LNCAP (cell line): ENCODE measurements at regions not wholly inside any gene's neighbourhood (a gene's known extent, or its start where the extent isn't known, plus 50 kb on each side); places are given as distances from the start of the nearest gene placed in this dataset.

ENCODE experiments used
- TF ChIP-seq, protein P1 (sequence below): fragments of 450-650 bp; IDR thresholded peaks from 2 replicates; pipeline ENCODE4 v1.5.1; 2017; ENCODE audit warnings: mild to moderate bottlenecking

DNA sequence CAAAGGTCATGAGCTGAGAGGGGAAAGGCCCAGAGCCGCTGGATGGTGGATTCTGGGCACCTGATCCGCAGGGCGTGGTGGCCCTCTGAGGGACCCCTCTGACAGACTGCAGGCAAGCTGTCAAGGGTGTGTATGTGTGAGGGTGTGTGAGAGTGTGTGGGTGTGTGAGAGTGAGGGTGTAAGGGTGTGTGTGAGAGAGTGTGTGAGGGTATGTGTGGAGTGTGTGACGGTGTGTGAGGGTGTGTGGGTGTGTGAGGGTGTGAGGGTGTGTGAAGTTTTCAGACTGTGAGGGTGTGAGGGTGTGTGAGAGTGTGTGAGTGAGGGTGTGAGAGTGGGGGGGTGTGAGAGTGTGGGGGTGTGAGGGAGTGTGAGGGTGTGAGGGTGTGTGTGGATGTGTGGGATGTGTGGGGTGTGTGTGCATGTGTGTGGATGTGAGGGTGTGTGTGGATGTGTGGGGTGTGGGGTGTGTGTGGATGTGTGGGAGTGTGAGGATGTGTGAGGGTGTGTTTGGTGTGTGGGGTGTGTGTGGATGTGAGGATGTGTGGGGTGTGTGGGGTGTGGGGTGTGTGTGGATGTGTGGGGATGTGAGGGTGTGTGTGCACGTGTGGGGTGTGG, 156.7 kb downstream of the TMEM121 start:
- TF ChIP-seq, protein P1, sequence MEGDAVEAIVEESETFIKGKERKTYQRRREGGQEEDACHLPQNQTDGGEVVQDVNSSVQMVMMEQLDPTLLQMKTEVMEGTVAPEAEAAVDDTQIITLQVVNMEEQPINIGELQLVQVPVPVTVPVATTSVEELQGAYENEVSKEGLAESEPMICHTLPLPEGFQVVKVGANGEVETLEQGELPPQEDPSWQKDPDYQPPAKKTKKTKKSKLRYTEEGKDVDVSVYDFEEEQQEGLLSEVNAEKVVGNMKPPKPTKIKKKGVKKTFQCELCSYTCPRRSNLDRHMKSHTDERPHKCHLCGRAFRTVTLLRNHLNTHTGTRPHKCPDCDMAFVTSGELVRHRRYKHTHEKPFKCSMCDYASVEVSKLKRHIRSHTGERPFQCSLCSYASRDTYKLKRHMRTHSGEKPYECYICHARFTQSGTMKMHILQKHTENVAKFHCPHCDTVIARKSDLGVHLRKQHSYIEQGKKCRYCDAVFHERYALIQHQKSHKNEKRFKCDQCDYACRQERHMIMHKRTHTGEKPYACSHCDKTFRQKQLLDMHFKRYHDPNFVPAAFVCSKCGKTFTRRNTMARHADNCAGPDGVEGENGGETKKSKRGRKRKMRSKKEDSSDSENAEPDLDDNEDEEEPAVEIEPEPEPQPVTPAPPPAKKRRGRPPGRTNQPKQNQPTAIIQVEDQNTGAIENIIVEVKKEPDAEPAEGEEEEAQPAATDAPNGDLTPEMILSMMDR, result no peak

DNA sequence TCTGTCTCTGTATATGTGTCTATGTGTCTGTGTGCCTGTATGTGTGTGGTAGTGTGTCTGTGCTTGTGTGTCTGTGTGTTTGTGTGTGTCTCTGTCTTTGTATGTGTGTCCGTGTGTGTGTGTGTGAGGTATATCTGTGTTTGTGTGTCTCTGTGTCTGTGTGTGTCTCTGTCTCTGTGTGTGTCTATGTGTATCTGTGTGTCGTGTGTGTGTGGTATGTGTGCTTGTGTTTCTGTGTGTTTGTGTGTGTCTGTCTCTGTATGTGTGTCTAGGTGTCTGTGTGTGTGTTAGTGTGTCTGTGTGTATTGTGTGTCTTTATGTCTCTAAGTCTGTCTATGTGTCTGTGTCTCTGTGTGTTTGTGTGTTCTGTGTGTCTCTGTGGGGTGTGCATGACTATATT, 158.6 kb downstream of the TMEM121 start:
- TF ChIP-seq, protein P1, result no peak

DNA sequence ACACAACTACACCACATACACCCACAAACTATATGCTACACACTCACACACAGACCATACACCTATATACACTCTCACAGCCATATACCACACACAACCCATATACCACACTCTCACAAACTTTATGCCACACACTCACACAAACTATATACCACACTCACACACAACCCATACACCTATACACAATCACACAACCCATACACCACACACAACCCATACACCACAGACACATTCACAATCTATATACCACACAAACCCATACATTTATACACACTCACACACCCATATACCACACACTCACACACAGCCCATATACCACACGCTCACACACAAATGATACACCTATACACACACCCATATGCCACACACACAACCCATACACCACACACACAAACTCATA, 163.3 kb downstream of the TMEM121 start:
- TF ChIP-seq, protein P1, result no peak

DNA sequence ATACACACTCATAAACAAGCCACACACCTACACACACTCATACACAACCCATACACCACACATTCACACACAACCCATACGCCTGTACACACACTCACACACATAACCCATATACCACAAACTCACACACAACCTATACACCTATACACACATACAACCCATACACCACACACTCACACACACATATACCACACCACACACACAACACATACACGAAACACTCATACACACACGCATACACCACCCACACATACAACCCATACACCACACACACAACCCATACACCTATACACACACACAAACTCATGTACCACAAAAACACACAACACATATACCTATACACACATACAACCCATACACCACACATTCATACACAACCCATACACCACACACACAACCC, 164.3 kb downstream of the TMEM121 start:
- TF ChIP-seq, protein P1, result no peak

DNA sequence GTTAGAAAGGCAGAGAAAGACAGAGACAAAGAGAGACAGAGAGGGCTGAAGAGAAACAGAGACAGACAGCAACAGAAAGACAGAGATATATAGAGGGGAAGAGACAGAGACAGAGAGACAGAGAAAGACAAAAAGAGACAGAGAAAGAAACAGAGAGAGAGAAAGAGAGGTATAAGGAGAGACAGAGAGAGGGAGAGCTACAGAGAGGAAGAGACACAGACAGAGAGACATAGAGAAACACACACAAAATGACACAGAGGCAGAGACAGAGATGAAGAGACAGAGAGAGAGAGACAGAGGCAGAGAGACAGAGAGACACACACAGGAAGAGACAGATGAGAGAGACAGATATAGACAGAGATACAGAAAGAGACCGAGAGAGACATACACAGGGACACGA, 168.6 kb downstream of the TMEM121 start:
- TF ChIP-seq, protein P1, result no peak

DNA sequence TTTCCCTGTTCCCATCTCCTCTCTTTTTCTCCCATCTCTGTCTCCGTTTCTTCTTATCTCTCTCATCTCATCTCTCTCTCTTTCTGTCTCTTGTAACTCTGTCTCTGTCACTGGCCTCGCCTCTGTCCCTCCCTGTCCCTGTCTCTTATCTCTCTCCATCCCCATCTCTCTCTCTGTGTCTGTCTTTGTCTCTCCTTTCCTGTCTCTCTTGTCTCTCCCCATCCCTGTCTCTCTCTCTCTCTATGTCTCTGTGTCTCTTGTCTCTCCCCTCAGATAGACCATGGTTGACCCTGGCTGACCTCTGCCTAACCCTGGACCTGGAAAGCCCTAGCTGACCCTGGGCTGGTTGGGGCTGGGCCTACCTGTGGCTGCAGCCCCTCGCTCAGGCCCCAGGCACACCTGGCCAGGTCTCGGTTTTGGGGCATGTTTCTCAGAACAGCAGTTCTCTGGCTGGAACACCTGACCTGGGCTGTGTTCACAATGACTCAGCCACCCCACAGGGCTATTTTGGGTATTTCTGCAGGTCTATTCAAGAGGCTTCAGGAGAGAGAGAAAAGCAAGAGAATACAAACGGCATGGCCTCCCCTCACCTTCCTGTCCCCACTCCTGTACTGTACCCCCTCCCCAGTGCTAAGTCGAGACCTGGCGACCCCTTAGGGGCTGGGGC, 174.4 kb downstream of the TMEM121 start:
- TF ChIP-seq, protein P1, result no peak

DNA sequence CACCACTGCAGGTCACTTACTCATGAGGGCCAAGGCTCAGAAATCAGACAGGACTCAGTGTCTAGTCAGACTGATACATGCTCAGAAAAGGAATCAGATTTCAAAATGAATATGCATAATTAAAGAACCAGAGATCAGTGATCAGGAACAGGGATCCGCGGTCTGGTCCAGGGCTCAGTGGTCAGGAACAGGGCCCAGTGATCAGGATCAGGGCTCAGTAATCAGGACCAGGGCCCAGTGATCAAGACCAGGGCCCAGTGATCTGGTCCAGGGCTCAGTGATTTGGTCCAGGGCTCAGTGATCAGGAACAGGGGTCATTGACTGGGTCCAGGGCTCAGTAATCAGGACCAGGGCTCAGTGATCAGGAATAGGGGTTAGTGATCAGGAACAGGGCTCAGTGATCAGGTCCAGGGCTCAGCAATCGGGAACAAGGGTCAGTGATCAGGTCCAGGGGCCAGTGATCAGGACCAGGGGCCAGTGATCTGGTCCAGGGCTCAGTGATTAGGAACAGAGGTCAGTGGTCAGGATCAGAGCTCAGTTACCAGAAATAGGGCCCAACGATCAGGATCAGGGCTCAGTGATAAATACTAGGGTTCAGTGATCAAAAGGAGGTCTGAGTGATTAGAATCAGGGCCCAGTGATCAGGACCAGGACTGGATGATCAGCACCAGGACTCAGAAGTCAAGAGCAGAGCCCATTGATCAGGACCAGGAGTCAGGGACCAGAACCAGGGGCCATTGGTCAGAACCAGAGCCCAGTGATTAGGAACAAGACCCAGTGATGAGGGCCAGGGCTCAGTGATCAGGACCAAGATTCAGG, 175.3 kb downstream of the TMEM121 start:
- TF ChIP-seq, protein P1, result no peak
